Bronchial epithelial cell (primary cell): ENCODE measurements at regions not wholly inside any gene's neighbourhood (a gene's known extent, or its start where the extent isn't known, plus 50 kb on each side); places are given as distances from the start of the nearest gene placed in this dataset.

Experiments used
- DNase-seq: peaks from one replicate; pipeline ENCODE4 v3.0.0-alpha.2; 2010; ENCODE audit warnings: low read depth
- FAIRE-seq: peaks from 2 replicates; lab custom pipeline; 2011; peaks lifted over from hg19 to GRCh38; lab: Jason Lieb, UNC
- H3K27me3 ChIP-seq: 2 replicates; pipeline ENCODE4 v1.5.1; 2011; ENCODE audit warnings: low read length; ENCODE audit not compliant: control insufficient read depth, insufficient read depth
- H3K36me3 ChIP-seq: 2 replicates; pipeline ENCODE4 v1.5.1; 2011; ENCODE audit warnings: low read length; ENCODE audit not compliant: control insufficient read depth, insufficient read depth
- H3K4me3 ChIP-seq: 2 replicates; pipeline ENCODE4 v1.5.1; 2011; ENCODE audit warnings: mild to moderate bottlenecking, low read depth, low read length, control low read depth
- CTCF ChIP-seq: IDR thresholded peaks from 2 replicates; pipeline ENCODE4 v1.5.1; 2011; ENCODE audit warnings: mild to moderate bottlenecking, moderate library complexity, low read length, control low read depth, inconsistent platforms; ENCODE audit not compliant: insufficient read depth, severe bottlenecking

DNA sequence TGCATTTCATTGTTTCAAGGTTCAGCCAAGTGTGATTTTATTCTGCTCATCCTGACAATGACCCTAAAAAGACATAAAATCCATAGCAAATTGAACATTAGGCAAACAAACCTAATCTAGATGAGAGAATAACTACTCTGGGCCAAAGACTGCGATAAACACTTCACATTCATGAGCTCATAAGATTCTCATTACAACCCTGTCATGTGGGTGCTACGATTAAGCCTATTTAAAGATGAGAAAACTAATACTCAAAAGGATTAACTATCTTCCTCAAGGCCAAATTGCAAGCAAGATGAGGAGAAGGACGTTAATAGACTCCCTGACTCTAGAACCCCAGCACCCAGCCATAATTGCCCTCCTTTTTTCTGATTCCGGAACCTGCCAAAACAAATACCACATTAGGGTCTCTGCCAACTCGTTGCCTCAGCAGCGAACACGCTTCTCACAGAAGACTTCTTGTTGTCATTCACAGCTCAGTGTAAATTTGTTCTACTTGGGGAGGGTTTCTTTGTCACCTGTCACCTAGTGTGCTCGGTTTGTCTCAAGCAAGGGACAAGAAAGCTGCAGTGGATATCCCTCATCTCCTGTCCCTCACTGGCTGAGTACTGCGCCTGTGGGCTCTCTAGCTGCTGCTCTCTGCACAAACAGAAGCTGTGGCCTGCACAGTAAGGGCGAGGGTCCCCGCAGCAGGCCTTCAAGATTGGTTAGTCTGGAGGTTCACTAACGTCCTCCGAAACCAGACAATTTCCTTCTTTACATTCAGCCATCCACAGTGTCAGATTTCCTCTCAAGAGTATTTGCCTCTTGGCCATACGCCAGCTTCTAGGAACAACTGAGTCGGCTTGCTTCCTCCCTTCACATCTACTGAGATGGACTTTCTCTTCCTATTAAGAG, 200.0 kb upstream of the UBE2E2 start:
- H3K27me3 ChIP-seq, result peaks cover 2% of the 10 kb centered on the region
- H3K36me3 ChIP-seq, result no peaks in the 10 kb centered on the region
- TF ChIP-seq CTCF, result no peak
- DNase-seq, result peak; percentile 48
- peak; percentile 47 for FAIRE-seq
- no peak overlapping the region for H3K4me3 ChIP-seq

DNA sequence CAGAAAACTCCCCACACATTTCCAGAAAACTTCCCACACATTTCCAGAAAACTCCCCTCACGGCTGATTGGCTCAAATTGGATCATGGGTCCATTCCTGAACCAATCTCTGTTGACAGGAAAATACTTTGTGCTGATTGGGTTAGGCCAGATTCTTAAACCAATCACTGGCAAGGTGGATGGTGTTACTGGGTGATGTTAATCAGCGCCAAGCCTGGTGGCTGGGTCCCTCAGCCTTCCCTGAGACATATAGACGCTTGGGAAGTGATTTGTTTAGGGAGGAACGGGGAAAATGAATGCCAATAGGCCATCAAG, 199.4 kb upstream of the UBE2E2 start:
- H3K27me3 ChIP-seq, result no peaks in the 10 kb centered on the region
- TF ChIP-seq CTCF, result no peak
- no peaks in the 10 kb centered on the region for H3K36me3 ChIP-seq
- H3K4me3 ChIP-seq, result no peak overlapping the region
- no peak for DNase-seq
- no peak for FAIRE-seq

GRCh38 chr3:23004971-23005370, 198.2 kb upstream of the UBE2E2 start:
- no peak overlapping the region for H3K4me3 ChIP-seq
- DNase-seq, result peak; percentile 94
- H3K36me3 ChIP-seq, result no peaks in the 10 kb centered on the region
- TF ChIP-seq CTCF, result no peak
- no peaks in the 10 kb centered on the region for H3K27me3 ChIP-seq
- peak; percentile 43 for FAIRE-seq

DNA sequence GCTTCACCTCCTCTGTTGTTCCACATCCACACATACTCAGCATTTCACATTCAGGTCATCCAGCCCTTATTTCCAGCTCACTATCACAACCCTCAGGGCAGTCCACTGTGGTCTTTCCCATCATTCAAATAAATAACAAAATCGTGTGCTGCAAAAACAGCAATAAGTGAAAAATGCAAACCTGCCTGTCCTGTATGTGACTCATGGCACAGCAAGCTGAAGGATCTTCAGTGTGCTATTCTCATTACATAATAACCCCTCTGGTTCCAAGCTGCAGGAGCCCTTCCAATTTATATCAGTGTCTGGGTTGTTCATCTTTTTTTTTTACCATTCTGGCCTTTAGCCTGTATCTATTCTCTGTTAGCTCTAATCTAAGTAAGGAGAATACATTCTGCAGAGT, 185.3 kb upstream of the UBE2E2 start:
- Histone ChIP-seq H3K36me3 (no peaks in the 10 kb centered on the region), H3K27me3 (peaks cover 3% of the 10 kb centered on the region), H3K4me3 (no peak overlapping the region)
- TF ChIP-seq CTCF, result no peak
- FAIRE-seq, result no peak
- DNase-seq, result peak; percentile 88

DNA sequence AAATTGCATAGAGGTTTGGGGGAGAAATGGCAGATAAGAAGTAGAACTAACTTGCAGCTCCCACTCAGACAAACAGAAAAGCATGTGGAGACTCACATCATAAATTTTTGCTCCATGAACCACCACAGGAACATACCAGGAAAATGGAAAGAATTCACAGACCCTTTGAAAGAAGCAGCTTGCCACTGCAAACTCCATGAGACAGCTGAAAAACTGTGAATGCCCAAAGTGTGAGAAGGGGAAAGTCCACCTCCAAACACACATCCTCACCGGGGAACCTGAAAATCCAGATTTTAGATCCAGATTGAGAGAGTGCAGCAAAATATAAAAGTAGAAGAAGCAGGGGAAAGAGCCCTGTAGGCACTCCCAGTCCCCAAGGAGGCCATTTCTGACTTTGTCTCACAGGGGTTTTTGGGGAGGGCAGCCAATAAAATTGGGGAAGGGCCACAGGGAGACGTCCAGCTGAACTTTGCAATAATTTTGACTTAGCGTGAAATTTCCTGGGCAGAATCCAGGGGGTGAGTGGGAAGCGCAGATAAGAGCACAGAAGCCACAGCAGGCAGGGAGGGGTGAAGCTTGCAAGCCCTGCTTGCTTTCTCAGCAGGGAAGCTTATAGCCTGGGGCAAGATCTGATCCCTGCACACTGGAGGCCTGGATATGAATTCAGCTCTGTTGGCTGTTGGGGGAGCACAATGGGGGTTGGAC, 183.4 kb upstream of the UBE2E2 start:
- DNase-seq (no peak), FAIRE-seq (no peak)
- TF ChIP-seq CTCF, result no peak
- H3K36me3 ChIP-seq, result no peaks in the 10 kb centered on the region
- peaks cover 3% of the 10 kb centered on the region for H3K27me3 ChIP-seq
- no peak overlapping the region for H3K4me3 ChIP-seq
